Stomach smooth muscle (tissue), 2 donors: ENCODE measurements at regions not wholly inside any gene's neighbourhood (a gene's known extent, or its start where the extent isn't known, plus 50 kb on each side); places are given as distances from the start of the nearest gene placed in this dataset.
"Not testable (repeated sequence)": the region's sequence is repeated elsewhere in the genome, so short reads cannot be mapped to it uniquely, and the experiment has no call there.

Experiments
- H3K27ac ChIP-seq: one replicate; pipeline ENCODE4 v1.7.0; 2013; ENCODE audit warnings: mild to moderate bottlenecking, low read length, inconsistent platforms
- H3K27me3 ChIP-seq, 2 donors: one replicate each; pipeline ENCODE4 v1.7.0; 2013; ENCODE audit warnings: low read length in 2 of 2; ENCODE audit not compliant: insufficient read depth in 2 of 2, control insufficient read depth in 1 of 2
- H3K36me3 ChIP-seq, 2 donors: one replicate each; pipeline ENCODE4 v1.7.0; 2013; ENCODE audit warnings: low read length in 2 of 2; ENCODE audit not compliant: control insufficient read depth in 2 of 2, insufficient read depth in 2 of 2
- H3K4me1 ChIP-seq: one replicate; pipeline ENCODE4 v1.7.0; 2013; ENCODE audit warnings: low read length; ENCODE audit not compliant: control insufficient read depth, insufficient read depth
- H3K4me3 ChIP-seq, 2 donors: one replicate each; pipeline ENCODE4 v1.7.0; 2013; ENCODE audit warnings: low read length in 2 of 2
- H3K9ac ChIP-seq, 2 donors: one replicate each; pipeline ENCODE4 v1.7.0; 2013; ENCODE audit warnings: low read length in 2 of 2, mild to moderate bottlenecking in 1 of 2
- H3K9me3 ChIP-seq, 2 donors: one replicate each; pipeline ENCODE4 v1.7.0; 2013; ENCODE audit warnings: low read length in 2 of 2; ENCODE audit not compliant: control insufficient read depth in 2 of 2
- donor health status: healthy.
- donor health status: Pancreatic carcinoma.

- Histone ChIP-seq H3K27ac (no peak overlapping the region), H3K9me3 (no peaks in the 10 kb centered on the region), H3K36me3 (no peaks in the 10 kb centered on the region), H3K4me3 (no peak overlapping the region), H3K4me1 (no peaks in the 10 kb centered on the region), H3K27me3 (no peaks in the 10 kb centered on the region), H3K9ac (no peak overlapping the region)
These were observed 53.5 kb downstream of the PAGE2 start for GRCh38 chrX:55142206-55142918.

- no peaks in the 10 kb centered on the region for H3K4me1 ChIP-seq
- no peaks in the 10 kb centered on the region for H3K36me3 ChIP-seq
- no peak overlapping the region for H3K9ac ChIP-seq
- no peak overlapping the region for H3K27ac ChIP-seq
- H3K27me3 ChIP-seq = no peaks in the 10 kb centered on the region
- H3K9me3 ChIP-seq = no peaks in the 10 kb centered on the region
- H3K4me3 ChIP-seq = no peak overlapping the region
These were observed 54.1 kb downstream of the PAGE2 start for GRCh38 chrX:55142919-55143310.

- Histone ChIP-seq H3K36me3 (no peaks in the 10 kb centered on the region), H3K4me1 (no peaks in the 10 kb centered on the region), H3K9ac (no peak overlapping the region), H3K27me3 (no peaks in the 10 kb centered on the region), H3K9me3 (no peaks in the 10 kb centered on the region), H3K4me3 (no peak overlapping the region), H3K27ac (no peak overlapping the region)
These were observed 54.8 kb downstream of the PAGE2 start for GRCh38 chrX:55143621-55144020.

- Histone ChIP-seq H3K4me3 (no peak overlapping the region), H3K27me3 (no peaks in the 10 kb centered on the region), H3K9me3 (no peaks in the 10 kb centered on the region), H3K4me1 (no peaks in the 10 kb centered on the region), H3K27ac (no peak overlapping the region), H3K36me3 (no peaks in the 10 kb centered on the region), H3K9ac (no peak overlapping the region)
These were observed 55.9 kb downstream of the PAGE2 start for GRCh38 chrX:55144697-55145096.

GRCh38 chrX:55149242-55149641 lies 60.4 kb downstream of the PAGE2 start:
- H3K4me3 ChIP-seq = no peak overlapping the region
- H3K27ac ChIP-seq = no peak overlapping the region
- H3K9ac ChIP-seq = no peak overlapping the region
- H3K9me3 ChIP-seq = no peaks in the 10 kb centered on the region
- no peaks in the 10 kb centered on the region for H3K36me3 ChIP-seq
- H3K4me1 ChIP-seq = no peaks in the 10 kb centered on the region
- no peaks in the 10 kb centered on the region for H3K27me3 ChIP-seq

- H3K9me3 ChIP-seq = no peaks in the 10 kb centered on the region
- H3K27me3 ChIP-seq = no peaks in the 10 kb centered on the region
- H3K36me3 ChIP-seq = no peaks in the 10 kb centered on the region
- no peak overlapping the region for H3K9ac ChIP-seq
- no peak overlapping the region for H3K4me3 ChIP-seq
- H3K27ac ChIP-seq = no peak overlapping the region
- no peaks in the 10 kb centered on the region for H3K4me1 ChIP-seq
These were observed 62.4 kb downstream of the PAGE2 start for GRCh38 chrX:55151199-55151598.

- Histone ChIP-seq H3K27ac (no peak overlapping the region), H3K4me3 (no peak overlapping the region)
These were observed 60.6 kb upstream of the PAGE5 start for GRCh38 chrX:55159551-55159950.

GRCh38 chrX:55160685-55161552 lies 59.2 kb upstream of the PAGE5 start:
- no peaks in the 10 kb centered on the region for H3K36me3 ChIP-seq

More at GRCh38 chrX:55159551-55159950, 60.6 kb upstream of the PAGE5 start:
- no peaks in the 10 kb centered on the region for H3K4me1 ChIP-seq
- no peaks in the 10 kb centered on the region for H3K9me3 ChIP-seq
- H3K27me3 ChIP-seq = peaks cover 0 to 6% of the 10 kb centered on the region in 2 donors
- no peak overlapping the region for H3K9ac ChIP-seq
- no peaks in the 10 kb centered on the region for H3K36me3 ChIP-seq

GRCh38 chrX:55161581-55161980 lies 58.6 kb upstream of the PAGE5 start:
- H3K36me3 ChIP-seq = no peaks in the 10 kb centered on the region
- peaks cover 0 to 6% of the 10 kb centered on the region in 2 donors for H3K27me3 ChIP-seq
- peak overlapping the region; percentile 74 to 84 for H3K9ac ChIP-seq
- H3K4me3 ChIP-seq = peak overlapping the region; percentile 53 to 80
- H3K27ac ChIP-seq = peak overlapping the region; percentile 80
- no peaks in the 10 kb centered on the region for H3K4me1 ChIP-seq
- H3K9me3 ChIP-seq = peaks cover 0 to 2% of the 10 kb centered on the region in 2 donors

More at GRCh38 chrX:55160685-55161552, 59.2 kb upstream of the PAGE5 start:
- Histone ChIP-seq H3K9ac (peak overlapping the region; percentile 74 to 84), H3K4me3 (peak overlapping the region; percentile 53 to 80), H3K9me3 (peaks cover 0 to 2% of the 10 kb centered on the region in 2 donors), H3K4me1 (no peaks in the 10 kb centered on the region), H3K27ac (peak overlapping the region; percentile 80), H3K27me3 (peaks cover 0 to 6% of the 10 kb centered on the region in 2 donors)

GRCh38 chrX:55163171-55163570 lies 57.0 kb upstream of the PAGE5 start:
- H3K4me1 ChIP-seq = no peaks in the 10 kb centered on the region
- no peak overlapping the region for H3K27ac ChIP-seq
- no peak overlapping the region for H3K9ac ChIP-seq
- peaks cover 0 to 2% of the 10 kb centered on the region in 2 donors for H3K9me3 ChIP-seq
- no peaks in the 10 kb centered on the region for H3K36me3 ChIP-seq
- H3K4me3 ChIP-seq = no peak overlapping the region
- H3K27me3 ChIP-seq = peaks cover 0 to 6% of the 10 kb centered on the region in 2 donors

GRCh38 chrX:55165026-55165425 lies 55.1 kb upstream of the PAGE5 start:
- not testable (repeated sequence) for H3K27me3 ChIP-seq, H3K4me1 ChIP-seq, H3K9ac ChIP-seq, H3K9me3 ChIP-seq, H3K4me3 ChIP-seq, H3K27ac ChIP-seq, H3K36me3 ChIP-seq
